SK-N-SH (cell line): ENCODE measurements at regions not wholly inside any gene's neighbourhood (a gene's known extent, or its start where the extent isn't known, plus 50 kb on each side); places are given as distances from the start of the nearest gene placed in this dataset.

ENCODE experiments used
- CTCF ChIP-seq: fragments of 200-600 bp; sonication (generic); IDR thresholded peaks from 2 replicates; pipeline ENCODE4 v1.6.1; 2017; ENCODE audit warnings: antibody characterized with exemption, mild to moderate bottlenecking, moderate library complexity
- EP300 ChIP-seq, 2 experiments: IDR thresholded peaks; 2 replicates each; pipeline versions ENCODE4 v1.4.0 to v1.6.1; 2012; ENCODE audit warnings: borderline replicate concordance in 1 of 2, low read depth in 1 of 2, low read length in 1 of 2
- TEAD4 ChIP-seq: IDR thresholded peaks from 2 replicates; pipeline ENCODE4 v1.4.0; 2012; ENCODE audit warnings: mild to moderate bottlenecking, borderline replicate concordance; ENCODE audit not compliant: insufficient read depth

- TF ChIP-seq CTCF, result no peak
- no peak for TF ChIP-seq TEAD4
- TF ChIP-seq EP300 (IDR thresholded peaks at IDR 0.05; ENCODE audit: borderline replicate concordance in 1 of 2, low read depth in 1 of 2, low read length in 1 of 2), result no peak
Observed at GRCh38 chr3:110564674-110565073, 506.9 kb upstream of the NECTIN3 start.
